K562 (cell line): ENCODE measurements at regions not wholly inside any gene's neighbourhood (a gene's known extent, or its start where the extent isn't known, plus 50 kb on each side); places are given as distances from the start of the nearest gene placed in this dataset.

Experiments
- ETS1 ChIP-seq: conservative IDR thresholded peaks from 2 replicates; pipeline ENCODE4 v1.6.1; 2011; ENCODE audit warnings: low read depth, mild to moderate bottlenecking, low read length; ENCODE audit not compliant: control insufficient read depth
- PPARD ChIP-seq: fragments of 250-450 bp; sonication (Bioruptor Pico); IDR thresholded peaks from 2 replicates; pipeline ENCODE4 v1.8.0; 2022; ENCODE audit warnings: inconsistent platforms, mild to moderate bottlenecking, moderate library complexity
- RERE ChIP-seq: sonication (generic); formaldehyde crosslinking; IDR thresholded peaks from 2 replicates; pipeline ENCODE4 v1.8.0; 2023; ENCODE audit warnings: missing genetic modification reagents, mild to moderate bottlenecking, borderline replicate concordance
- STAT5B ChIP-seq: fragments of 250-450 bp; sonication (Bioruptor Pico); IDR thresholded peaks from 2 replicates; pipeline ENCODE4 v1.8.0; 2021; ENCODE audit warnings: mild to moderate bottlenecking, inconsistent platforms
- YBX1 ChIP-seq: fragments of 450-650 bp; IDR thresholded peaks from 2 replicates; pipeline ENCODE4 v1.7.1; 2016; ENCODE audit warnings: mild to moderate bottlenecking
- ZMIZ1 ChIP-seq, 2 experiments: fragments of 150-350 bp in 1 of 2; IDR thresholded peaks; 2 replicates each; pipeline ENCODE4 v1.6.1; 2012 to 2016; ENCODE audit warnings: low read depth in 2 of 2, low read length in 2 of 2, mild to moderate bottlenecking in 1 of 2, moderate library complexity in 1 of 2
- ZNF134 ChIP-seq: fragments of 250-450 bp; sonication (Bioruptor Pico); conservative IDR thresholded peaks from 2 replicates; pipeline ENCODE4 v1.4.0; 2020
- ZNF583 ChIP-seq: fragments of 250-450 bp; sonication (Bioruptor Pico); IDR thresholded peaks from 2 replicates; pipeline ENCODE4 v1.4.0; 2020
- ZNF696 ChIP-seq: fragments of 250-450 bp; sonication (Bioruptor Pico); conservative IDR thresholded peaks from 2 replicates; pipeline ENCODE4 v1.4.0; 2020; ENCODE audit warnings: mild to moderate bottlenecking, moderate library complexity
- ZNF77 ChIP-seq: fragments of 250-450 bp; sonication (Bioruptor Pico); IDR thresholded peaks from 2 replicates; pipeline ENCODE4 v1.5.0; 2020

DNA sequence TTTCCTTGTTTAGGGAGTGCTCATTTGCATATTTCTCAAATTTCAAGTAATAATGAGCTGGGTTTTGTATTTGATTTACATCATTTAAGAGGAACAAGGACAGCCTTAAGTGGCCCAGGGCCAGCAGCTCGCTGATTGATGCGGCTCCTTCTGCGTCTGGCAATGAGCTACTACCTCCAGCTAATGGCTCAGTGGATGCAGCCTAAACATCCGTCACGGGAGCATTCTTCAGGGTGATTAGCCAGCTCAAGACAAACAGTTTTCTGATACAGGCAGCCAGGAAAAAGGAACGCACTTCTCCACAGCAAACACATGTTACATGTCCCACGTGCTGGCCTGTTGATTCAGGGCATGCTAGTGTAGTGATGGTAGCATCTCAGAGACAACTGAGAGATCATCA is 169.3 kb upstream of the TCERG1L start (continued):
- TF ChIP-seq ZMIZ1 (IDR thresholded peaks at IDR 0.05; ENCODE audit: low read depth in 2 of 2, low read length in 2 of 2) (no peak), ZNF77 (no peak), ZNF583 (CRISPR knock-in tag) (no peak), PPARD (CRISPR knock-in tag) (no peak), ZNF696 (CRISPR knock-in tag) (no peak), YBX1 (no peak), STAT5B (CRISPR knock-in tag) (no peak), ZNF134 (CRISPR knock-in tag) (no peak), ETS1 (no peak), RERE (CRISPR knock-in tag) (no peak)
